H1 (cell line): ENCODE measurements at regions not wholly inside any gene's neighbourhood (a gene's known extent, or its start where the extent isn't known, plus 50 kb on each side); places are given as distances from the start of the nearest gene placed in this dataset.

Experiments used
- CTCF ChIA-PET: fragments of 300-600 bp; sonication (Branson Sonifier 250); formaldehyde crosslinking; loops from one replicate; lab custom pipeline; 2021; ENCODE audit not compliant: partially characterized antibody; lab: Charles Lee
- POLR2A ChIA-PET: fragments of 300-600 bp; sonication (Branson Sonifier 250); formaldehyde crosslinking; loops from one replicate; lab custom pipeline; 2021; ENCODE audit warnings: inconsistent platforms; ENCODE audit not compliant: partially characterized antibody; lab: Charles Lee
- DNase-seq, 2 experiments: peaks; one replicate each; pipeline versions ENCODE4 v3.0.0 to v3.0.0-alpha.2; 2010 to 2022; ENCODE audit warnings: low spot score in 2 of 2, low read depth in 1 of 2, mixed read lengths in 1 of 2
- FAIRE-seq: peaks from 2 replicates; lab custom pipeline; 2011; peaks lifted over from hg19 to GRCh38; lab: Jason Lieb, UNC
- H2AFZ ChIP-seq: 2 replicates; pipeline ENCODE4 v1.8.1; 2012; ENCODE audit warnings: low read length, inconsistent platforms
- H2AK5ac ChIP-seq: 2 replicates; pipeline ENCODE4 v1.6.1; 2013; ENCODE audit warnings: low read depth, low read length
- H2BK120ac ChIP-seq: replicated peaks from 2 replicates; pipeline ENCODE3; 2013; ENCODE audit warnings: low read depth, low read length, inconsistent platforms
- H2BK12ac ChIP-seq: 2 replicates; pipeline ENCODE4 v1.6.1; 2013; ENCODE audit warnings: low read depth, low read length
- H2BK15ac ChIP-seq: 2 replicates; pipeline ENCODE4 v1.6.1; 2013; ENCODE audit warnings: low read length
- H2BK20ac ChIP-seq: 2 replicates; pipeline ENCODE4 v1.6.1; 2013; ENCODE audit warnings: low read length
- H2BK5ac ChIP-seq: 2 replicates; pipeline ENCODE4 v1.6.1; 2013; ENCODE audit warnings: low read depth, low read length
- H3K14ac ChIP-seq: 2 replicates; pipeline ENCODE4 v1.6.1; 2013; ENCODE audit warnings: inconsistent platforms; ENCODE audit not compliant: insufficient read length
- H3K18ac ChIP-seq: 2 replicates; pipeline ENCODE4 v1.6.1; 2013; ENCODE audit warnings: low read length; ENCODE audit errors: extremely low read depth
- H3K23ac ChIP-seq: 2 replicates; pipeline ENCODE4 v1.6.1; 2013; ENCODE audit warnings: inconsistent platforms; ENCODE audit not compliant: insufficient read length
- H3K23me2 ChIP-seq: 2 replicates; pipeline ENCODE4 v1.6.1; 2013; ENCODE audit warnings: low read depth, low read length
- H3K27ac ChIP-seq: 2 replicates; pipeline ENCODE4 v1.6.1; 2011; ENCODE audit warnings: low read depth, low read length, inconsistent platforms
- H3K27me3 ChIP-seq, 4 experiments: replicated peaks in 1 of 4; 1 replicate in 1 of 4; 2 replicates in 3 of 4; pipeline versions ENCODE4 v1.6.1 to v1.8.1; 2011 to 2013; ENCODE audit warnings: low read length in 3 of 4, mild to moderate bottlenecking in 3 of 4, inconsistent platforms in 2 of 4, mixed read lengths in 2 of 4, moderate library complexity in 1 of 4; ENCODE audit not compliant: control insufficient read depth in 3 of 4, insufficient read depth in 3 of 4; ENCODE audit errors: extremely low read depth in 1 of 4
- H3K36me3 ChIP-seq, 4 experiments: 2 replicates each; pipeline versions ENCODE4 v1.6.1 to v1.8.1; 2011 to 2013; ENCODE audit warnings: mild to moderate bottlenecking in 4 of 4, low read length in 3 of 4, moderate library complexity in 2 of 4, control low read depth in 1 of 4, inconsistent platforms in 1 of 4; ENCODE audit not compliant: insufficient read depth in 4 of 4, control insufficient read depth in 2 of 4
- H3K4ac ChIP-seq: replicated peaks from 2 replicates; pipeline ENCODE3; 2013; ENCODE audit warnings: low read length, low read depth, mixed read lengths, inconsistent platforms; ENCODE audit not compliant: insufficient read length
- H3K4me1 ChIP-seq, 4 experiments: replicated peaks in 1 of 4; 1 replicate in 1 of 4; 2 replicates in 3 of 4; pipeline versions ENCODE4 v1.6.1 to v1.8.1; 2011 to 2013; ENCODE audit warnings: low read length in 3 of 4, inconsistent platforms in 2 of 4, mixed read lengths in 1 of 4; ENCODE audit not compliant: insufficient read depth in 4 of 4, control insufficient read depth in 3 of 4
- H3K4me2 ChIP-seq, 2 experiments: 2 replicates each; pipeline versions ENCODE4 v1.6.1 to v1.8.1; 2011 to 2013; ENCODE audit warnings: low read depth in 2 of 2, low read length in 2 of 2, control low read depth in 1 of 2, inconsistent platforms in 1 of 2, mild to moderate bottlenecking in 1 of 2; ENCODE audit not compliant: insufficient read depth in 1 of 2
- H3K4me3 ChIP-seq, 4 experiments: fragments of 200-600, 300-600 bp in 1 of 4; sonication (generic), shearing (Covaris generic), sonication (Bioruptor Twin) in 1 of 4; 2 replicates each; pipeline versions ENCODE4 v1.5.1 to v1.8.1; 2011 to 2016; ENCODE audit warnings: low read length in 4 of 4, low read depth in 3 of 4, control low read depth in 2 of 4, inconsistent platforms in 2 of 4, mild to moderate bottlenecking in 2 of 4, mixed read lengths in 1 of 4, moderate library complexity in 1 of 4; ENCODE audit not compliant: insufficient read depth in 2 of 4; ENCODE audit errors: extremely low read depth in 1 of 4
- H3K56ac ChIP-seq: replicated peaks from 2 replicates; pipeline ENCODE3; 2013; ENCODE audit warnings: low read depth, mild to moderate bottlenecking, mixed read lengths, low read length, inconsistent platforms; ENCODE audit not compliant: insufficient read length
- H3K79me1 ChIP-seq: 2 replicates; pipeline ENCODE4 v1.6.1; 2013; ENCODE audit warnings: low read depth, low read length, control low read depth
- H3K79me2 ChIP-seq, 2 experiments: 2 replicates each; pipeline versions ENCODE4 v1.6.1 to v1.8.1; 2012 to 2013; ENCODE audit warnings: low read length in 2 of 2, mild to moderate bottlenecking in 2 of 2, inconsistent platforms in 1 of 2; ENCODE audit not compliant: insufficient read depth in 2 of 2, control insufficient read depth in 1 of 2
- H3K9ac ChIP-seq, 4 experiments: replicated peaks in 1 of 4; 1 replicate in 1 of 4; 2 replicates in 3 of 4; pipeline versions ENCODE4 v1.6.1 to v1.8.1; 2011 to 2013; ENCODE audit warnings: low read depth in 3 of 4, low read length in 3 of 4, control low read depth in 2 of 4, mild to moderate bottlenecking in 2 of 4, moderate library complexity in 2 of 4, inconsistent platforms in 1 of 4; ENCODE audit errors: extremely low read depth in 1 of 4
- H3K9me3 ChIP-seq, 2 experiments: 2 replicates each; pipeline versions ENCODE4 v1.6.1 to v1.8.1; 2012 to 2013; ENCODE audit warnings: mild to moderate bottlenecking in 2 of 2, moderate library complexity in 2 of 2, control low read depth in 1 of 2, inconsistent platforms in 1 of 2, low read depth in 1 of 2, low read length in 1 of 2, mixed read lengths in 1 of 2; ENCODE audit not compliant: insufficient read depth in 2 of 2
- H4K20me1 ChIP-seq, 2 experiments: replicated peaks in 1 of 2; 2 replicates each; pipeline versions ENCODE3 to v1.8.1; 2011 to 2013; ENCODE audit warnings: inconsistent platforms in 2 of 2, low read length in 2 of 2, mild to moderate bottlenecking in 1 of 2; ENCODE audit not compliant: insufficient read depth in 2 of 2, control insufficient read depth in 1 of 2
- H4K5ac ChIP-seq: 2 replicates; pipeline ENCODE4 v1.6.1; 2013; ENCODE audit warnings: low read length, low read depth, mixed read lengths, inconsistent platforms; ENCODE audit not compliant: insufficient read length
- H4K8ac ChIP-seq: 2 replicates; pipeline ENCODE4 v1.8.0; 2013; ENCODE audit warnings: mild to moderate bottlenecking, moderate library complexity, low read length, inconsistent platforms; ENCODE audit not compliant: insufficient read depth; ENCODE audit errors: extremely low read depth
- H4K91ac ChIP-seq: replicated peaks from 2 replicates; pipeline ENCODE3; 2013; ENCODE audit warnings: low read length, mixed read lengths, inconsistent platforms; ENCODE audit not compliant: insufficient read length
- ASH2L ChIP-seq: fragments of 200-600, 300-600 bp; sonication (generic); IDR thresholded peaks from one replicate; pipeline ENCODE4 v1.7.1; 2017; ENCODE audit warnings: low read length
- PHF8 ChIP-seq: fragments of 200-600 bp; sonication (generic); conservative IDR thresholded peaks from 2 replicates; pipeline ENCODE4 v1.7.1; 2012; ENCODE audit warnings: low read depth, mild to moderate bottlenecking, inconsistent platforms, low read length, moderate library complexity
- SIRT6 ChIP-seq: IDR thresholded peaks from one replicate; pipeline ENCODE4 v1.7.1; 2012; ENCODE audit warnings: low read length, inconsistent platforms
- TAF7 ChIP-seq: optimal IDR thresholded peaks from 2 replicates; pipeline ENCODE3; 2011; ENCODE audit warnings: low read depth, mild to moderate bottlenecking, inconsistent platforms, low read length, moderate library complexity, borderline replicate concordance
- YY1 ChIP-seq: IDR thresholded peaks from 2 replicates; pipeline ENCODE4 v1.6.1; 2011; ENCODE audit warnings: low read depth, mild to moderate bottlenecking, low read length
- whole genome bisulfite sequencing, 2 experiments: shearing (Covaris generic) in 1 of 2; methylation state at CpG; one replicate each; pipeline versions ENCODE4 v1.1.6 to v1.1.7; 2013 to 2015; ENCODE audit warnings: low lambda C conversion rate in 2 of 2, mixed read lengths in 2 of 2, inconsistent platforms in 1 of 2, low coverage in 1 of 2, missing lambda C conversion rate in 1 of 2; ENCODE audit not compliant: insufficient replicate concordance in 2 of 2, insufficient coverage in 1 of 2, insufficient read length in 1 of 2; ENCODE audit errors: extremely low coverage in 1 of 2, missing lambda C conversion rate in 1 of 2; 5-methylcytosine and 5-hydroxymethylcytosine counted together

DNA sequence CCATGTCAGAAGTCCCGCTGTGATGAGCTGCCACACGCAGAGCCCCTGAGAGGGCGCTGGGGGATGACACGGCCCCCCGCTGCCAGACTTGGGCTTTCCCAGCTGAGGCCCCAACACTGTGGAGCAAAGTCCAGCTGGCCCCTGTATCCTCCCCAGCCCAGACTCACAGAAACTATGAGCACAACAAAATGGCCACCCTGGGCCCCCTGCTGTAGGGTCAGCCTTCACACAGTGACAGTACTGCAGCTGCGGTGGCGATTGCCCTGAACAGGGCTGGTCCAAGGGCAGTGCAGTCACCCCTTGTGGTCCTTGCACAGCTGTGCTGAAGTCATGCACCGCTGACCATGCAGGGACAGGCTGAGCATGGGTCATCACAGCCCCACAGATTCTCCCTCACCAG is 78.2 kb upstream of the CST7 start:
- Histone ChIP-seq H4K8ac (no peak overlapping the region), H4K5ac (no peak overlapping the region), H3K79me2 (no peaks in the 10 kb centered on the region), H3K9ac (no peak overlapping the region), H4K20me1 (no peaks in the 10 kb centered on the region), H3K23ac (no peak overlapping the region), H2BK5ac (no peak overlapping the region), H2BK12ac (no peak overlapping the region), H3K4me2 (no peak overlapping the region), H3K4ac (no peak overlapping the region), H3K23me2 (no peaks in the 10 kb centered on the region), H3K9me3 (peaks cover 5 to 7% of the 10 kb centered on the region in 2 experiments; a peak in 3 of 4 replicates), H2AK5ac (no peak overlapping the region), H3K79me1 (no peaks in the 10 kb centered on the region), H2BK120ac (no peak overlapping the region), H2AFZ (no peak overlapping the region), H3K4me1 (no peaks in the 10 kb centered on the region; a peak in 1 of 7 replicates), H3K4me3 (no peak overlapping the region), H3K36me3 (no peaks in the 10 kb centered on the region), H3K14ac (no peak overlapping the region), H3K27ac (no peak overlapping the region), H2BK15ac (no peak overlapping the region), H3K18ac (no peak overlapping the region), H3K56ac (no peak overlapping the region), H2BK20ac (no peak overlapping the region), H4K91ac (no peak overlapping the region), H3K27me3 (no peaks in the 10 kb centered on the region)
- WGBS, 2 experiments, result 93% methylated on average over 5 of the region's 8 CpGs; no CpG with 5 or more reads in 1 of the 2 experiments
- DNase-seq (no peak), FAIRE-seq (no peak)
- TF ChIP-seq ASH2L (no peak), YY1 (0 out of 2 replicates have a peak, but pooled peaks have one; percentile 28), PHF8 (no peak), SIRT6 (no peak), TAF7 (no peak)
- CTCF ChIA-PET, result no interaction called here
- POLR2A ChIA-PET, result no interaction called here
